ENCODE measurements at regions not wholly inside any gene's neighbourhood (a gene's known extent, or its start where the extent isn't known, plus 50 kb on each side); places are given as distances from the start of the nearest gene placed in this dataset.
"Not testable (repeated sequence)": the region's sequence is repeated elsewhere in the genome, so short reads cannot be mapped to it uniquely, and the experiment has no call there.

DNA sequence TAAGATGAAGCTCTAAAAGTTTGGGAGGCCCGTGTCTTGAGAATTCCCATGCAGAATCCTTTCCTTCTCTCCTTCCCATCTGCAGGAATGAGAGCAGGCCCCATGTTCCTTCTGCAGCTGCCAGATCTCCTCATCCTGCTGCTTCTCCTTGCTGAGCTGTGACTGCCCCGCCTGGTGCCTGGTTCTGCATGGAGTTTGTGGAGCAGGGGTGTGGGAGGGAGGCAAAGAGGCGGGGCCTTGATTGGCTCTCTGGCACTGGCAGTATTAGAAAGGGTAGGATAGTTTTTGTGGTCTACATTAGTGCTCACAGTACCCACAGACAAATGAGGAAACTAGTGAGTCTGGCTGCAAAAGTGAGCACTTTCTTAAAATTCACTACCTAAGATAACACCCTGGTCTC, 91.1 kb upstream of the CLPB start:
- DNase-seq (ENCODE audit: low read depth in 2 of 3, low spot score in 2 of 3): no peak

GRCh38 chr11:72524711-72525110, 90.4 kb upstream of the CLPB start:
- DNase-seq (ENCODE audit: low read depth in 2 of 3, low spot score in 2 of 3): no peak

GRCh38 chr11:72523991-72524390, 89.7 kb upstream of the CLPB start:
- no peak for DNase-seq (ENCODE audit: low read depth in 2 of 3, low spot score in 2 of 3)

- DNase-seq (ENCODE audit: low read depth in 2 of 3, low spot score in 2 of 3): no peak
Measured at GRCh38 chr11:72522186-72522585, 87.9 kb upstream of the CLPB start.

GRCh38 chr11:72521664-72522063, 87.3 kb upstream of the CLPB start:
- no peak for DNase-seq (ENCODE audit: low read depth in 2 of 3, low spot score in 2 of 3)

GRCh38 chr11:72520815-72521214, 86.5 kb upstream of the CLPB start:
- DNase-seq (ENCODE audit: low read depth in 2 of 3, low spot score in 2 of 3): no peak

DNA sequence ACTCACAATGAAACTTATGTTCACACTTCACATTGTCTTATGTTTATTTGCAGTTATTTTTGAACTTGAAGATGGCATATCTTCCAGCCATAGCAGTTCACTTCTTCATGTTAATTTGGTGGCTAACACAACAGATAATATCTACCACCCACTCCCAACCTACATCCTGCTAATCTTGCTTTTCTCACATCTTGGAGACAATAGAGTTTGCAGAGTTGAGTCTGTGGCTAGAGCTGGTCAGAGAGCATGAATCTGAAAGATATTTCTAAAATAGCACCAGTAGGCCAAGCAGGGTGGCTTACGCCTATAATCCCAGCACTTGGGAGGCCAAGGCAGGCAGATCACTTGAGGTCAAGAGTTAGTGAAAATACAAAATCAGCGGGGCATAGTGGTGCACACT, 85.6 kb upstream of the CLPB start:
- not testable (repeated sequence) for DNase-seq (ENCODE audit: low read depth in 2 of 3, low spot score in 2 of 3)

DNA sequence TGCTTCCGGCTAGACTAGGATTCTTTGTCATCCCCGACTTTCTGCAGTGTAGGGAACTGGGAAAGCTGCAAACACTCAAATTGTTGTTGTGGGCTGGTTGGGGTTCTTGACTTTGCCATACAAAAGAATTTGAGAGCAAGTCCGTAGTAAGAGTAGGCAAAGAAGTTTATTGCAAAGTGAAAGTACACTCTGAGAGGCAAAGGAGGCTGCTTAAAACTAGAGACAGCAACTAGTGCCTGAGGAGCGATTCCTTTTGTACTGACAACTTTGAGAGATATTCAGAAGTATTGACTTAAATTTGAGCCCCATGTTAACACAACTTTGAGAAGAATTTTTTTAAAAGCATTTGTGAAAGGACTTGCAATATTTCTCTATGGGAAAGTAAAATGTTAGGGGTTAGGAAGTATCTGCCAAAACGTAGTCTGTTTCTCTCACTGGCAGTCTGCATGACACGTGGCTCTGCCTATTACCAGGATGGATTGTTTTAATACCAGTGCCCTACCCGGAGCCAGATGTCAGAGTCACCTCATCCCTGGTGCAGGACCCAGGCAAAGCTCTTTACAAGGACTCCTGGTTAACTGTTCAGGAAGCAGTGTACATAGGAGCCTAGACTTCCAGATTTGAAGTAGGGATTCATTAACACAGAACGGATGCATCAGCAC, 85.0 kb upstream of the CLPB start:
- DNase-seq (ENCODE audit: low read depth in 2 of 3, low spot score in 2 of 3): peak in 1 of 3 donors; percentile 29

DNA sequence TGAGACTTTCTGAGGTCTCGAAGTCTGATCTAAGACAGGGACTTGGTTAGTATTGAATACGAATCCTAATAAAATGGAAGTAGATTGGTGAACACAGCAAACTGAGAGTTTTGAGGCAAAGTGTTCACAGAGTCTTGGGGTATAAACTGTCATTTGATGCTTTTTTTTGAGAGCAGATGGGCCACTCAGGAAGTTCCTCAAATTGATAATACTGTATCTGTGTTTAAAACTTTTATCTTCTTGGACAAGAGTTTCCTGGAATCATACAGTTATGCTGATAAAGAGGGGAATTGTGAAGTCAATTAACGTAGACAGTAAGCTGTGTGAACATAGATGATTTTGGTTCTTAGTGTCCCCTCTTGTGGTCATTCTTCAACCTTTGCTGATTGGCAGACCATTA, 80.0 kb upstream of the CLPB start:
- peak in 1 of 3 donors; percentile 45 for DNase-seq (ENCODE audit: low read depth in 2 of 3, low spot score in 2 of 3)

- DNase-seq (ENCODE audit: low read depth in 2 of 3, low spot score in 2 of 3): no peak
Measured at GRCh38 chr11:72513411-72513810, 79.1 kb upstream of the CLPB start.

GRCh38 chr11:72512956-72513355, 78.6 kb upstream of the CLPB start:
- no peak for DNase-seq (ENCODE audit: low read depth in 2 of 3, low spot score in 2 of 3)

GRCh38 chr11:72511393-72512047, 77.2 kb upstream of the CLPB start:
- DNase-seq (ENCODE audit: low read depth in 2 of 3, low spot score in 2 of 3): peak in 1 of 3 donors; percentile 3

DNA sequence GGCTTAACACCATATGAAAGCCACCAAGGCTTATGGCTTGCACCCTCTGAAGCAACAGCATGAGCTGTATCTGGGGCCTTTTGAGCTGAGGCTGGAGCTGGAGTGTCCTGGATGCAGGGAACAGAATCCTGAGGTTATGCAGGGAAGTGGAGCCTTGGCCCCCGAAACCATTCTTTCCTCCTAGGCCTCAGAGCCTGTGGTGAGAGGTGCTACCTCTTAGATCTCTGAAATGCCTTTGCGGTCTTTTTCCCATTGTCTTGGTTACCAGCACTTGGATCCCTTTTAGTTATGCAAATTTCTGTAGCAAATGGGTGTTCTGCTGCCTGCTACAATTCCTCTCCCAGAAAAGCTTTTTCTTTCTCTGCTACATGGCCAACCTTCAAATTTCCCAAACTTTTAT, 72.7 kb upstream of the CLPB start:
- no peak for DNase-seq (ENCODE audit: low read depth in 2 of 3, low spot score in 2 of 3)

- DNase-seq (ENCODE audit: low read depth in 2 of 3, low spot score in 2 of 3): no peak
Measured at GRCh38 chr11:72497731-72498130, 63.4 kb upstream of the CLPB start.

DNA sequence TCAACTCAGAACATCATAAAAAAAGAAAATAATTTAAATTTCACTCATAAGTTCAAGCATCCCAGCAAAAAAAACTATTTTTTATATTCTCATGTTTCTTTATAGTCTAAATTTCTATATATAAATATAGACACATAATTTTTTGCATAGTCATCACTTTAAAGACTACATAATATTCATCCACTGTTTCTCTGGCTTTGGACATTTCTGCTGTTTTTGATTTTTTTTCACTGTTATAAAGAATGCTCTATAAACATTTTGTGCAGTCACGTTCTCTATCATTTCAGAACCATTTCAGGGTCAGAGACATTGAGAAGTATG, 59.7 kb upstream of the CLPB start:
- DNase-seq (ENCODE audit: low read depth in 2 of 3, low spot score in 2 of 3): no peak

DNA sequence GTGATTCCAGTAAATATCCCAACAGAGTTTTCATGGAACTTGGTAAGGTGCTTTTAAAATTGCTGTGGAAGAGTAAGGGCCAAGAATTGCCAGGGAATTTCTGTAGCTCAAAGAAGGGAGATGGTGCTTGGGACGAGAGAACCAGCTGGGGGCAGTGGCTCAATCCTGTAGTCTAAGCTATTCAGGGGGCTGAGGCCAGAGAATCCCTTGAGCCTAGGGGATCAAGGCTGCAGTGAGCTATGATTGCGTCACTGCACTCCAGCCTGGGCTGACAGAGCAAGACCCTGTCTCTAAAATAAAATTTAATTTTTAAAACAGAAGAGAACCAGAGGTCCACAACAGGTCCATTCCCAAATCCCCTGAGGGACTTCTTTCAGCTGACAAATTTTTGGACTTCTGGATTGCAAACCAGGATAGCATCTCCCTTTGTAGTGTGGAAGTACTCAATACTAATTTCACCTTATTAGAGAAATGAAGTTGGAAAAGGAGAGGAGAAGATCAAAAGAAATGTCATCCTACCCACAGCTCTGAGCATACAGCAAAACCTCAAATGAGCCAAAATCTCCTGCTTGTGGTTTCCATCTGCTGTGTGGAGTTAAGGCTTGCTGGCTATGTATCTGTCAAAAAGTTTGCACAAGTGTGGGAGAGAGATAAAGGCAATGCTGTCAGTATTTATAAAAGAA, 59.2 kb upstream of the CLPB start:
- peak in 2 of 3 donors; percentile 70 to 85 for DNase-seq (ENCODE audit: low read depth in 2 of 3, low spot score in 2 of 3)

DNA sequence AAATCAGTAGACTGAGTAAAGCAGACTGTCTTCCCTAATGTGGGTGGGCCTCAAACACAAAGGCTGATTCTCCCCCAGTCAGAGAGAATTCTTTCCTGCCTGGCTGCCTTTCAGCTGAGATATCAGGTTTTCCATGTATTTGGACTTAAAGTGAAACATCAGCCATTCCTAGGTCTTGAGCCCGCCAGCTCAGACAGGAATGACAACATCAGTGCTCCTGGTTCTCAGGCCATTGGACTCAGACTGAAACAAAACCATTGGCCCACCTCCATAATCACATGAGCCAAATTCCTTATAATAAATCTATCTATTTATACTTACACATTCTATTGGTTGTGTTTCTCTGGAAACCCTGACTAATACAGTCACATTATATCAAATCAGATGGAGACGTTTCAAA, 56.7 kb upstream of the CLPB start:
- no peak for DNase-seq (ENCODE audit: low read depth in 2 of 3, low spot score in 2 of 3)

Data from hematopoietic multipotent progenitor cell (in vitro differentiated cells).